ENCODE measurements at regions not wholly inside any gene's neighbourhood (a gene's known extent, or its start where the extent isn't known, plus 50 kb on each side); places are given as distances from the start of the nearest gene placed in this dataset.

DNA sequence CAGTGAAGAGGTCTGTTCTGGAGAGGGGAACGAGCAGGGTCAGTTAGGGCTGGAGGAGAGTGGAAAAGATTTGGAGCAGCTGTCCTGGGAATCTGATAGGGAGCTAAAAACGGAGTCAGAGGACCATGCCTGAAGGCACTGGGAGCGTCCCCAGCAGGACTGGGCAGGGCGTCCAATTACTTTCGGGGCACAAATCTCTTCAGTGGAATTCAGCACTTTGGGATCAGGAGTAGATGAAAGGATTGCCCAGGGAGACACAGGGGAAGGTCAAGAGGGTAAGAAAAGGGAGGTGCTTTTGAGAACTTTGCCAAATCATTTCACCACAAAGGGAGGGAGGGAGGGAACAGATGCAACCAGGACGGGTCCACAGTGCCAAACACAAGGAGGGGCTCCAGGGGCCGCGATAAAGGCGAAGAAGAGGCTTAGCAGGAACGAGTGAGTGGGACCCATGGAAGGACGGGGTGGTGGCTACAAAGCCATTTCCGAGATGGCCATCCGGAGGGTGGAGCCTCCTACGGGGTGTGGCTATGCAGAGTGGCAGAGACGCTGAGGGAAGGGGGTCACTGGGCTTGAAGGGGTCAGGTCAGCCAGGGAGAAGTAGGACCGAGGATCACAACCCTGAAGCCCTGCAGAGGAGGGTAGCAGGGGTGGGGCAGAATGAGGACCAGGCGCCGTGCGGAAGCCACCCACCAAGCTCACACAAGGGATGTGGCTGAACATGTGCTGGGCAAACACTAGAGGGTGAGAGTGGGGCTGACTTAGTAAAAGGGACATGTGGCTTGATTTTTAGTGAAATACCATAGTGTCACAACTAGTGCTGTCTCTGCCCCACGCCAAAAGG lies 180.0 kb upstream of the RREB1 start:
- Histone ChIP-seq H3K27ac (peak overlapping the region; percentile 15), H3K36me3 (no peaks in the 10 kb centered on the region), H3K4me1 (peaks cover 36% of the 10 kb centered on the region), H3K27me3 (no peaks in the 10 kb centered on the region), H3K4me3 (peak overlapping the region; percentile 22), H3K9me3 (no peaks in the 10 kb centered on the region)
- WGBS: 37% methylated on average over 20 of the region's 20 CpGs
- TF ChIP-seq POLR2A (IDR thresholded peaks at IDR 0.05) (no peak), POLR2AphosphoS5 (IDR thresholded peaks at IDR 0.05) (no peak), EP300 (IDR thresholded peaks at IDR 0.05) (no peak)
- TF ChIP-seq, protein P1, sequence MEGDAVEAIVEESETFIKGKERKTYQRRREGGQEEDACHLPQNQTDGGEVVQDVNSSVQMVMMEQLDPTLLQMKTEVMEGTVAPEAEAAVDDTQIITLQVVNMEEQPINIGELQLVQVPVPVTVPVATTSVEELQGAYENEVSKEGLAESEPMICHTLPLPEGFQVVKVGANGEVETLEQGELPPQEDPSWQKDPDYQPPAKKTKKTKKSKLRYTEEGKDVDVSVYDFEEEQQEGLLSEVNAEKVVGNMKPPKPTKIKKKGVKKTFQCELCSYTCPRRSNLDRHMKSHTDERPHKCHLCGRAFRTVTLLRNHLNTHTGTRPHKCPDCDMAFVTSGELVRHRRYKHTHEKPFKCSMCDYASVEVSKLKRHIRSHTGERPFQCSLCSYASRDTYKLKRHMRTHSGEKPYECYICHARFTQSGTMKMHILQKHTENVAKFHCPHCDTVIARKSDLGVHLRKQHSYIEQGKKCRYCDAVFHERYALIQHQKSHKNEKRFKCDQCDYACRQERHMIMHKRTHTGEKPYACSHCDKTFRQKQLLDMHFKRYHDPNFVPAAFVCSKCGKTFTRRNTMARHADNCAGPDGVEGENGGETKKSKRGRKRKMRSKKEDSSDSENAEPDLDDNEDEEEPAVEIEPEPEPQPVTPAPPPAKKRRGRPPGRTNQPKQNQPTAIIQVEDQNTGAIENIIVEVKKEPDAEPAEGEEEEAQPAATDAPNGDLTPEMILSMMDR (IDR thresholded peaks at IDR 0.05): no peak
- peak in 1 of 2 donors; percentile 80 for DNase-seq (ENCODE audit: low spot score in 2 of 2)

DNA sequence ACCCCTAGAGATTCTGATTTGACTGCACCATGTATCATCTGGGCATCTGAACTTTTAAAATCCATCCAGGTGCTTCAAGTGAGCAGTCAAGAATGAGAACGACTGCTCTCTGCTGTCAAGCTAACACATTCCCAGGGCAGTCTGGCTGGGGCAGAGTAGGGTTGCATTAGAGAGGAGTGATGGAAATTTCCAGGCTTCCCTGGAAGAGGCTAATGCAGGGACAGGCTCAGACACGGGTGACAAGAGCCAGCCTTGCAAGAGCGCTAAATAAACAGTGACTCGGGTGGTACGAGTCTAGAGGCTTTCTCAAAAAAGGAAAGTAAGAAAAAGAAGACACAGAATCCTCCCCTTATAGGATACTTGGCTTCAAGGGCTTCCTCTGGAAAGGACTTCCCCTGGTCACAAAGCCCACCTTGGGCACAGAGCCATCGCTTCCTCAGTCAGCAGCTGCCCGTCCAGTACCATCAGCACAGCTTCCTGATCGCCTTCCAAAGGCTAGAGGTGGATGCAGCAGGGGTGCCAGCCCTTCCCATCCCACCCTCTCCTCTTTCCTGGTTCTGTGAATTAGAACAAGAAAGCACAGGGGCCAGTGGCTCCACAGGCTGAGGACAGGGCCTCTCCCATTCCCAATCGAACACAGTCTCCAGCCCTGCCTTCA lies 177.4 kb upstream of the RREB1 start:
- H3K27me3 ChIP-seq: no peaks in the 10 kb centered on the region
- 66% methylated on average over 9 of the region's 9 CpGs for WGBS
- peaks cover 33% of the 10 kb centered on the region for H3K4me1 ChIP-seq
- no peaks in the 10 kb centered on the region for H3K36me3 ChIP-seq
- TF ChIP-seq POLR2A (IDR thresholded peaks at IDR 0.05) (no peak), POLR2AphosphoS5 (IDR thresholded peaks at IDR 0.05) (no peak), EP300 (IDR thresholded peaks at IDR 0.05) (no peak)
- no peaks in the 10 kb centered on the region for H3K9me3 ChIP-seq
- H3K4me3 ChIP-seq: no peak overlapping the region
- peak in 1 of 2 donors; percentile 38 for DNase-seq (ENCODE audit: low spot score in 2 of 2)
- H3K27ac ChIP-seq: no peak overlapping the region

DNA sequence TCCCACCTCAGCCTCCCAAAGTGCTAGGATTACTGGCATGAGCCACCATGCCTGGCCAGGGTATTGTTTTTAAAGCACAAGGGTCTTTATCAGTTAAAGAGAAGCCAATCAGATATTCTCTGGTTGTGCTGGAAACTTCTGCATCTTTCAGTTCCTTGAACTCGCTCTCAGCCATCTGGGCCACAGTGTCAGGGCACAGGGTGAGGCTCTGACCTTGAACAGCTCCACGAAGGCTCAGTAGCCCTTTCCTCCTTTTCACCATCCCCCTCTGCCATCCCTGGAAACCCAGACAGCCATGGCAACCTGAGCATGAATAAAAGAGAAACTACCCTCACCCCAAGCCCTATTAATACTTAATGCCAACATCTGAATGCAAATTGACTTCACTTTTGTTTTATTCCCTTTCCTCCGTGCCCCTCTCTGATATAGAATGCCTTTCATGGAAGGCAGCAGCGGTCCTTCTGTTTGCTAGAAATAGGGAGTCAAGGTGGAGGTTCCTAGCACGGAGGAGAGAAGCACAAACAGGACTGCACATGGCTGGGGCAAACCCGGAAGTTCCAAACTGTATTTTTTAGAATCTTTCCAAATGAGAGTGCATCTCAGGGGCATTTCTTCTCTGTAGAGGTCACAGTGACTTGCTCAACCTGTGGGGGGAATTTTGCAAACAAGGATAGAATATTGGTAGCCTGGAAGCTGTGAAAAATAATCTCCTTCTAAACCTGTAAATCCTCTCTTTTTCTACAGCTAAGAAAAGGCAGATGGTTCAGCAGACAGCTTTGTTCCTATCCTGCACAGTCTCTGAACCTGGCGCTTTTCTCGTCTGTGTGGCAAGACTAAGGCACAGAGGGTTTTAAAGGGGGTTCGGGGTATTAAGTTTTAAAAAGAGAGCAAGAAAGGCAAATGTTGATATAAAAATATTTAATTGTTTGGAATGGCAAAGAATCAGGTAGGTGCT lies 176.4 kb upstream of the RREB1 start:
- Histone ChIP-seq H3K9me3 (no peaks in the 10 kb centered on the region), H3K27me3 (no peaks in the 10 kb centered on the region), H3K36me3 (no peaks in the 10 kb centered on the region), H3K4me3 (no peak overlapping the region), H3K4me1 (peaks cover 33% of the 10 kb centered on the region), H3K27ac (no peak overlapping the region)
- TF ChIP-seq POLR2A (IDR thresholded peaks at IDR 0.05) (no peak), POLR2AphosphoS5 (IDR thresholded peaks at IDR 0.05) (no peak), EP300 (IDR thresholded peaks at IDR 0.05) (no peak)
- TF ChIP-seq, protein P1 (IDR thresholded peaks at IDR 0.05): no peak
- no peak for DNase-seq (ENCODE audit: low spot score in 2 of 2)
- 62% methylated on average over 9 of the region's 9 CpGs for WGBS

DNA sequence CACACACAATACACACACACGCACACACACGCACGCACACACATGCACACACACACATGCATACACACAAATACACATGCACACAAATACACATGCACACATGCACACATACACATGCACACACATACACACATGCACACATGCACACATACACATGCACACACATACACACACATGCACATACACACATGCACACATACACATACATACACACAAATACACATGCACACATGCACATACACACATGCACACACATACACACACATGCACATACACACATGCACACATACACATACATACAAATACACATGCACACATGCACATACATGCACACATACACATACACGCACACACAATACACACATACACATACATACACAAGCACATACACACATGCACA lies 175.4 kb upstream of the RREB1 start:
- no peak overlapping the region for H3K4me3 ChIP-seq
- no peak overlapping the region for H3K27ac ChIP-seq
- DNase-seq (ENCODE audit: low spot score in 2 of 2): no peak
- H3K36me3 ChIP-seq: no peaks in the 10 kb centered on the region
- no peaks in the 10 kb centered on the region for H3K9me3 ChIP-seq
- TF ChIP-seq POLR2A (IDR thresholded peaks at IDR 0.05) (no peak), EP300 (IDR thresholded peaks at IDR 0.05) (no peak), POLR2AphosphoS5 (IDR thresholded peaks at IDR 0.05) (no peak)
- TF ChIP-seq, protein P1 (IDR thresholded peaks at IDR 0.05): no peak
- WGBS: 72% methylated on average over 4 of the region's 4 CpGs
- no peaks in the 10 kb centered on the region for H3K27me3 ChIP-seq
- peaks cover 28% of the 10 kb centered on the region for H3K4me1 ChIP-seq

DNA sequence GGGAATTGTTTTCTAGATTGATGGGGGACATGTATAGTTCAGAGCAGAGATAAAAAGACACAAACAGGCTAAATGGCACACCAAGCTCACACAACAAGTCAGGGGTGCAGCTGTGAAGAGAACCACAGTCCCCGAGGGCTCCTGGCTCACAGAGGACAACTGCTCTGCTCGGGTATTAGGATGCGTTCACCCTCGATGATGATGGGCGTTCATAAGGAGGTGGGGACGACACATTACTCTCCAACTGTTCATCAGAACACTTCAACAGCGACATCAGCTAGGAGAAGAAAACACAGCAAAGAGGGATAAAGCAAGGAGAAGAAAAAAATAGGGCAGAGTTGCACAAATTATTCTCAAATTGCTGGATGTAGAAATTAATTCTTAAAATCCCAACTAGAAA lies 174.8 kb upstream of the RREB1 start:
- 84% methylated on average over 7 of the region's 7 CpGs for WGBS
- DNase-seq (ENCODE audit: low spot score in 2 of 2): no peak
- Histone ChIP-seq H3K4me1 (peaks cover 22% of the 10 kb centered on the region), H3K9me3 (no peaks in the 10 kb centered on the region), H3K27ac (no peak overlapping the region), H3K27me3 (no peaks in the 10 kb centered on the region), H3K4me3 (no peak overlapping the region), H3K36me3 (no peaks in the 10 kb centered on the region)
- TF ChIP-seq POLR2A (IDR thresholded peaks at IDR 0.05) (no peak), POLR2AphosphoS5 (IDR thresholded peaks at IDR 0.05) (no peak), EP300 (IDR thresholded peaks at IDR 0.05) (no peak)
- TF ChIP-seq, protein P1 (IDR thresholded peaks at IDR 0.05): no peak
